ENCODE measurements at regions not wholly inside any gene's neighbourhood (a gene's known extent, or its start where the extent isn't known, plus 50 kb on each side); places are given as distances from the start of the nearest gene placed in this dataset.

- Histone ChIP-seq H3K14ac (ENCODE audit: insufficient read length) (no peak overlapping the region), H2AK5ac (ENCODE audit: low read depth, low read length) (no peak overlapping the region), H3K4me2 (ENCODE audit: insufficient read depth in 1 of 2, low read depth in 2 of 2, low read length in 2 of 2) (no peak overlapping the region), H3K9me3 (ENCODE audit: insufficient read depth in 2 of 2, low read depth in 1 of 2, low read length in 1 of 2) (no peaks in the 10 kb centered on the region; a peak in 1 of 4 replicates), H3K9ac (replicated peaks in 1 of 4; ENCODE audit: extremely low read depth in 1 of 4, low read depth in 3 of 4, low read length in 3 of 4) (no peak overlapping the region), H3K23ac (ENCODE audit: insufficient read length) (no peak overlapping the region), H3K79me1 (ENCODE audit: low read depth, low read length) (no peaks in the 10 kb centered on the region), H3K36me3 (ENCODE audit: control insufficient read depth in 2 of 4, insufficient read depth in 4 of 4, low read length in 3 of 4) (no peaks in the 10 kb centered on the region), H3K23me2 (ENCODE audit: low read depth, low read length) (no peaks in the 10 kb centered on the region), H4K20me1 (replicated peaks in 1 of 2; ENCODE audit: control insufficient read depth in 1 of 2, insufficient read depth in 2 of 2, low read length in 2 of 2) (no peaks in the 10 kb centered on the region), H2AFZ (ENCODE audit: low read length) (no peak overlapping the region), H3K4ac (replicated peaks; ENCODE audit: insufficient read length, low read depth, low read length) (no peak overlapping the region), H2BK5ac (ENCODE audit: low read depth, low read length) (peak overlapping the region; percentile 71; the same call in 1 of the 2 replicates), H3K18ac (ENCODE audit: extremely low read depth, low read length) (no peak overlapping the region), H3K27me3 (replicated peaks in 1 of 4; ENCODE audit: control insufficient read depth in 3 of 4, extremely low read depth in 1 of 4, insufficient read depth in 3 of 4, low read length in 3 of 4) (no peaks in the 10 kb centered on the region), H2BK15ac (ENCODE audit: low read length) (no peak overlapping the region), H2BK120ac (replicated peaks; ENCODE audit: low read depth, low read length) (no peak overlapping the region), H2BK20ac (ENCODE audit: low read length) (peak overlapping the region; percentile 76; the same call in 1 of the 2 replicates), H4K91ac (replicated peaks; ENCODE audit: insufficient read length, low read length) (no peak overlapping the region), H2BK12ac (ENCODE audit: low read depth, low read length) (no peak overlapping the region), H4K5ac (ENCODE audit: insufficient read length, low read depth, low read length) (no peak overlapping the region), H3K56ac (replicated peaks; ENCODE audit: insufficient read length, low read depth, low read length) (no peak overlapping the region), H3K27ac (ENCODE audit: low read depth, low read length) (no peak overlapping the region), H3K4me3 (ENCODE audit: extremely low read depth in 1 of 4, insufficient read depth in 2 of 4, low read depth in 3 of 4, low read length in 4 of 4) (no peak overlapping the region), H3K79me2 (ENCODE audit: control insufficient read depth in 1 of 2, insufficient read depth in 2 of 2, low read length in 2 of 2) (no peaks in the 10 kb centered on the region), H4K8ac (ENCODE audit: extremely low read depth, insufficient read depth, low read length) (no peak overlapping the region), H3K4me1 (replicated peaks in 1 of 4; ENCODE audit: control insufficient read depth in 3 of 4, insufficient read depth in 4 of 4, low read length in 3 of 4) (peaks cover 0 to 2% (median under 1%) of the 10 kb centered on the region in 4 experiments; a peak in 2 of 7 replicates)
- DNase-seq (ENCODE audit: low read depth in 1 of 2, low spot score in 2 of 2) (no peak), FAIRE-seq (no peak)
- no peak for TF ChIP-seq SIRT6 (IDR thresholded peaks at IDR 0.05; ENCODE audit: low read length)
- no peak for TF ChIP-seq KDM5A (IDR thresholded peaks at IDR 0.05; ENCODE audit: low read length)
- no peak for TF ChIP-seq TAF7 (optimal IDR thresholded peaks at IDR 0.05; ENCODE audit: borderline replicate concordance, low read depth, low read length)
- ChIA-PET CTCF (ENCODE audit: partially characterized antibody) (interaction anchor here (0.6 to 5.0 kb wide), 4 partner anchors 20 to 529 kb away, joined by 3 to 63 read pairs (median 4); partner anchors contain the start of gene MAMDC2), POLR2A (ENCODE audit: partially characterized antibody) (no interaction called here)
- 87% methylated on average over 4 of the region's 4 CpGs; no CpG with 5 or more reads in 1 of the 2 experiments for WGBS, 2 experiments (ENCODE audit: extremely low coverage in 1 of 2, insufficient coverage in 1 of 2, insufficient read length in 1 of 2, insufficient replicate concordance in 2 of 2, low coverage in 1 of 2, low lambda C conversion rate in 2 of 2, missing lambda C conversion rate in 1 of 2)
Measured at GRCh38 chr9:69975681-69976080, 68.0 kb upstream of the MAMDC2 start.

Measured in H1 (cell line).